ENCODE measurements at regions not wholly inside any gene's neighbourhood (a gene's known extent, or its start where the extent isn't known, plus 50 kb on each side); places are given as distances from the start of the nearest gene placed in this dataset.

DNA sequence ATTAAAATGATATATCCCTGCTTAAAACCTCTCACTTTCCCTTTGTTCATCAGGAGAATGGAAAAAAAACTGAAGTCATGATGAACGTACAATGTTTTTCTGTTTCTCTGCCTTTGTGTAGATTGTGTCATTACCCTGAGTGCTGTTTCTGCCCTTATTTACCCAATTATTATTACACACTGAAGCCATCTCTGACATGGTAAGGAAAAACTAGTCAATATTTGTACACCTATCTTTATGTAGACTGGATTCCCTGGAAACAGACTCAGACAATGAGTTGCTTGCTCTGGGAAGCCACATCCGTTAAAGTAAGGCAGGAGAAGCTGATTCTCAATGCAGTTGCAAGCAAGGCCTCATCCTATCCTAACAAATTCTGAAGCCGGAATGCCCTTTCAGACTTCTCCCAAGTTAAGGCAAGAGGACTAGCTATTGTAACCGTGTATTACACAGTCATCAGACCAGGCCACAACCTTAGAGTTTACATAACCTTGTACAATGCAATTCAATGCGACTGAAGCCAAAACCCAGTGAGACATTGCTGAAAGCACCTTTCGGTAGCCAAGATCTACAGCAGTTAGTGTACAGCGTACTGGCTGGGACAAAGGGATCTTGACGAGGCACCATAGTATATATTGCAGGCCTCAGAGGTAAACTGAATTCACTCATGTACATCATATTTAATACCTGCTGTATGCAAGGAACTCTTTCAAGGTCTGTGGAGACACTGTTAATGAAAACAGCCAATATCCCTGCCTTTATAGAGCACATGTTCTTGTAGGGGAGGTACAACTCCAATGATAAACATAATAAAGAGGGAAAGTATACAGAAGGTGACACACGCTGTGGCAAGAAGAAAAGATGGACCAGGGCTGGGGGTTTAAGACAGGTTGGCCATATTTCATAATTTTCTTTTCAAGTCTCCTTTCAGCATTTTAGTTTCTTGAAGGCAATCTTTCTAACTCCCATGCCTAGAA, 1040.8 kb upstream of the SEMA6D start:
- intact Hi-C loops (cut with micrococcal nuclease), result no loop called here
- Histone ChIP-seq H3K36me3 (no peaks in the 10 kb centered on the region), H3K9me3 (replicated peaks) (no peaks in the 10 kb centered on the region), H3K27me3 (ENCODE audit: low read depth) (no peaks in the 10 kb centered on the region), H3K4me1 (no peaks in the 10 kb centered on the region), H3K4me3 (no peak overlapping the region), H3K27ac (replicated peaks) (no peak overlapping the region)
- TF ChIP-seq, protein P1, sequence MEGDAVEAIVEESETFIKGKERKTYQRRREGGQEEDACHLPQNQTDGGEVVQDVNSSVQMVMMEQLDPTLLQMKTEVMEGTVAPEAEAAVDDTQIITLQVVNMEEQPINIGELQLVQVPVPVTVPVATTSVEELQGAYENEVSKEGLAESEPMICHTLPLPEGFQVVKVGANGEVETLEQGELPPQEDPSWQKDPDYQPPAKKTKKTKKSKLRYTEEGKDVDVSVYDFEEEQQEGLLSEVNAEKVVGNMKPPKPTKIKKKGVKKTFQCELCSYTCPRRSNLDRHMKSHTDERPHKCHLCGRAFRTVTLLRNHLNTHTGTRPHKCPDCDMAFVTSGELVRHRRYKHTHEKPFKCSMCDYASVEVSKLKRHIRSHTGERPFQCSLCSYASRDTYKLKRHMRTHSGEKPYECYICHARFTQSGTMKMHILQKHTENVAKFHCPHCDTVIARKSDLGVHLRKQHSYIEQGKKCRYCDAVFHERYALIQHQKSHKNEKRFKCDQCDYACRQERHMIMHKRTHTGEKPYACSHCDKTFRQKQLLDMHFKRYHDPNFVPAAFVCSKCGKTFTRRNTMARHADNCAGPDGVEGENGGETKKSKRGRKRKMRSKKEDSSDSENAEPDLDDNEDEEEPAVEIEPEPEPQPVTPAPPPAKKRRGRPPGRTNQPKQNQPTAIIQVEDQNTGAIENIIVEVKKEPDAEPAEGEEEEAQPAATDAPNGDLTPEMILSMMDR (IDR thresholded peaks at IDR 0.05; ENCODE audit: borderline replicate concordance), result no peak
- no peak for DNase-seq

DNA sequence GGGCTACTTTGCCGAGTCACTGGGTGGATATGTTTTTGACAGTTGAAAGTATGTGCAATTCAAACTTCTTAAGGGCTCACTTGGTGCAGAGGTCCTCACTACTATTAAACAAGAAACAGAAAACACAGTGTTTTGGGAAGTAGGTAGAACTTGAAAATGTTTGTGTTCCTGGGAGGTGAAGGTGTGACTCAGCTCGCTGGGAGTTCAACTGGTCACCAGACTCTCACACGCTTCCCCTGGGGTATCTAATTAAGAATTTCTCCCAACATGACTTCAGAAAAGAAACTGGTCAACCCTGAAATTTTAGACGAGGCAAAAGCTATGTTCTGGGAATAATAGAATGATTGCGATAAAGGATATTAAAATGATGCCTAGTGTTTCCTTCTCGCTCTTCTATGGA, 1039.8 kb upstream of the SEMA6D start:
- H3K27ac ChIP-seq (replicated peaks), result no peak overlapping the region
- no peaks in the 10 kb centered on the region for H3K27me3 ChIP-seq (ENCODE audit: low read depth)
- H3K36me3 ChIP-seq, result no peaks in the 10 kb centered on the region
- intact Hi-C loops (cut with micrococcal nuclease), result no loop called here
- H3K4me1 ChIP-seq, result no peaks in the 10 kb centered on the region
- no peak overlapping the region for H3K4me3 ChIP-seq
- no peaks in the 10 kb centered on the region for H3K9me3 ChIP-seq (replicated peaks)
- TF ChIP-seq, protein P1 (IDR thresholded peaks at IDR 0.05; ENCODE audit: borderline replicate concordance), result no peak
- DNase-seq, result no peak

DNA sequence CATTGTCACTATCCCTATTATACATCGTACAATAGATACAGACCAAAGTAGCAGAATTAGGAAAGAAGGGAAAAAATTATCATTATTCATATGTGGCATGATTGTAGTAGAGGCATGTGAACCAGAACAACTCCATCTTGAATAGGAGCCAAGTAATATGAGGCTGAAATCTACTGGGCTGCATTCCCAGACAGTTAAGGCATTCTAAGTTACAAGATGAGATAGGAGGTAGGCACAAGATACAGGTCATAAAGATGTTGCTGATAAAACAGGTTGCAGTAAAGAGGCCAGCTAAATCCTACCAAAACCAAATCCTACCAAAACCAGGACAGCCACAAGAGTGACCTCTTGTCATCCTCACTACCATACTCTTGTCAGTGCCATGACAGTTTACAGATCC, 1035.4 kb upstream of the SEMA6D start:
- Histone ChIP-seq H3K36me3 (no peaks in the 10 kb centered on the region), H3K27me3 (ENCODE audit: low read depth) (no peaks in the 10 kb centered on the region), H3K27ac (replicated peaks) (no peak overlapping the region), H3K9me3 (replicated peaks) (no peaks in the 10 kb centered on the region), H3K4me3 (no peak overlapping the region), H3K4me1 (no peaks in the 10 kb centered on the region)
- TF ChIP-seq, protein P1 (IDR thresholded peaks at IDR 0.05; ENCODE audit: borderline replicate concordance), result no peak
- no peak for DNase-seq
- intact Hi-C loops (cut with micrococcal nuclease), result no loop called here

DNA sequence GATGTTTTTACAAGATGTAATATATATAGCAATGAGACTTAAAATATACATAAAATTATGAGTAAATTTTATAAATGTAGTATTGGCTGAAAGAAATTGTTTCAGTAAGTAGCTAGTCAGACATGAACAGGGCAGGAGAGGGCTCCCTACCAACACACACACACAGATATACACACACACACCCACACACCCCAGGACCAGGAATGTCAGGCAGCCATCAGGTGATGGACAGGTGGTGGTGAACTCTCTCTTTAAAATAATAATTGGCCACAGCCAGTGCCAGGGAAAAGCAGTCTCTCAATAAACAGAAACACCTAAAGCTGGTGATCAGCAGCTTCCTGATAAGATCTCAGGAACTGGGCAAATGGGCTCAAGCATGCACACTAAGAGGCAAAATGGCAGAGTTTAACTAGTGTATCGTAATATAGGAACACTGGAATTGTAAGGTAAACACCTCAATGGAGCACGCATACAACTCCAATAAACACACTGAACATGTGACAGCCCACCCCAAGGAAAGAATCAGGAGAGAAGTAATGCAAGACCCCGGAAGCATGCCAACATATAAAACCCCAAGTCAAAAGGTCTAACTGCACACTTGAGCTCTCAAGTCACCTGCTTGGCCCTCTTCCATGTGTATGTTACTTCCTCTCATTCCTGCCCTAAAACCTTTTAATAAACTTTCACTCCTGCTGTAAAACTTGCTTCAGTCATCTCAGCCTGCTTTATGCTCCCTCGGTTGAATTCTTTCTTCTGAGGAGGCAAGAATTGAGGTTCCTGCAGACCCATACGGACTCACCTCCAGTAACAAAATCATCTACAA, 1034.1 kb upstream of the SEMA6D start:
- Histone ChIP-seq H3K9me3 (replicated peaks) (no peaks in the 10 kb centered on the region), H3K36me3 (no peaks in the 10 kb centered on the region), H3K4me3 (no peak overlapping the region), H3K27me3 (ENCODE audit: low read depth) (no peaks in the 10 kb centered on the region), H3K27ac (replicated peaks) (no peak overlapping the region), H3K4me1 (no peaks in the 10 kb centered on the region)
- no peak for DNase-seq
- intact Hi-C loops (cut with micrococcal nuclease), result no loop called here
- TF ChIP-seq, protein P1 (IDR thresholded peaks at IDR 0.05; ENCODE audit: borderline replicate concordance), result no peak

DNA sequence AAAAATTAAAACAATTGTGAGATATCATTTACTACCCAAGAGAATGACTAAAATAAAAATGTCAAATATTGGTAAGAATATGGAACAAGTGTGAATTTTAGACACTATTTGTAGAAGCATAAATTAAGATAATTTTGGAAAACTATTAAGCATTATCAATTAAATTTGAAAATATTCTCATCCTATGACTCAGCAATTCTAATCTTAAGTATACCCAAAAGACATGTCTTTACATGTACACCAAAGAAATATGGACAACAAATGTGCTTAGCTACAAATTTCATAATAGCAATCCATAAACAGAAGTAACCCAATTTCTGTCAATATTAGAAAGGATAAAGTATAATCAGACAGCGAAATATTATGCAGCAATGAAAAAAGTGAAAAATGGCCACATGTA, 1032.2 kb upstream of the SEMA6D start:
- Histone ChIP-seq H3K36me3 (no peaks in the 10 kb centered on the region), H3K27me3 (ENCODE audit: low read depth) (no peaks in the 10 kb centered on the region), H3K4me1 (no peaks in the 10 kb centered on the region), H3K9me3 (replicated peaks) (no peaks in the 10 kb centered on the region), H3K4me3 (no peak overlapping the region), H3K27ac (replicated peaks) (no peak overlapping the region)
- no peak for DNase-seq
- TF ChIP-seq, protein P1 (IDR thresholded peaks at IDR 0.05; ENCODE audit: borderline replicate concordance), result no peak
- intact Hi-C loops (cut with micrococcal nuclease), result no loop called here
